ENCODE measurements at regions not wholly inside any gene's neighbourhood (a gene's known extent, or its start where the extent isn't known, plus 50 kb on each side); places are given as distances from the start of the nearest gene placed in this dataset.

GRCh38 chrX:84907324-84907968 lies 96.2 kb upstream of the APOOL start:
- Mint-ChIP-seq H3K4me1 (ENCODE audit: low read depth) (no peaks in the 10 kb centered on the region), H3K36me3 (ENCODE audit: low read depth) (no peaks in the 10 kb centered on the region), H3K9me3 (no peaks in the 10 kb centered on the region), H3K27ac (no peak overlapping the region), H3K4me3 (no peak overlapping the region), H3K27me3 (no peaks in the 10 kb centered on the region)
- ChIA-PET CTCF (no interaction called here), POLR2A (no interaction called here)
- intact Hi-C loops (cut with micrococcal nuclease) = no loop called here
- DNase-seq (no peak), ATAC-seq (no peak)
- TF ChIP-seq CTCF (IDR thresholded peaks at IDR 0.05) = no peak

DNA sequence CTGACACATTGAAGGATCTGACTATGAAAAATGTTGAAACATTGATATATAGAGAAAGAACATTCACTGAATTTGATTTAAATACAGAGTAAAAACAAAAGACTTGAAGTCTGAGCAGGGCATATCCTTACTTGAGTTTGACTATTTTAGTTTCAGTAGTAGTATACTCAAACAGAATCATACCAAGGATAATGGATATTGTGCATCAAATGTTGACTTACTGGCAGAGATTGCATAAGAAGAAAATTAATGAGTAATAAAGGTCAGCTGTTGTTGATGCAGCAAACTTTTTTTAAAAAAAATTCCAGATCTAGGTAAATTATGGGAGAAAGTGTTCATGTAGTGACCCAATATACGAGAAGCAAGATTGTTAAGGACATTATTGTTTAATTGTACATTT lies 94.5 kb upstream of the APOOL start:
- Mint-ChIP-seq H3K4me1 (ENCODE audit: low read depth) (no peaks in the 10 kb centered on the region), H3K36me3 (ENCODE audit: low read depth) (no peaks in the 10 kb centered on the region), H3K4me3 (no peak overlapping the region), H3K27me3 (no peaks in the 10 kb centered on the region), H3K27ac (no peak overlapping the region), H3K9me3 (no peaks in the 10 kb centered on the region)
- no peak for TF ChIP-seq CTCF (IDR thresholded peaks at IDR 0.05)
- DNase-seq = no peak
- POLR2A ChIA-PET = no interaction called here
- no peak for ATAC-seq
- CTCF ChIA-PET = no interaction called here
- intact Hi-C loops (cut with micrococcal nuclease) = no loop called here

DNA sequence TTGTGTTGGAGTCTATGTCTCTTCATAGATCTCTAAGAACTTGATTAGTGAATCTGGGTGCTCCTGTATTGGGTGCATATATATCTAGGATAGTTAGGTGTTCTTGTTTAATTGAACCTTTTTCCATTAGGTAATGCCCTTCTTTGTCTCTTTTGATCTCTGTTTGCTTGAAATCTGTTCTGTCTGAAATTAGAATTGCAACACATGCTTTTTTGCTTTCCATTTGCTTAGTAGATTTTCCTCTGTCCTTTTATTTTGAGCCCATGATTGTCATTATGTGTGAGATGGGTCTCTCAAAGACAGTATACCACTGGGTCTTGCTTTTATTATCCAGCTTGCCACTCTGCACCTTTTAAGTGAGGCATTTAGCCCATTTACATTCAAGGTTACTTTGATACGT lies 79.1 kb upstream of the APOOL start:
- ATAC-seq (no peak), DNase-seq (no peak)
- H3K36me3 Mint-ChIP-seq (ENCODE audit: low read depth) = no peaks in the 10 kb centered on the region
- H3K9me3 Mint-ChIP-seq = peaks cover 1% of the 10 kb centered on the region
- no peaks in the 10 kb centered on the region for H3K4me1 Mint-ChIP-seq (ENCODE audit: low read depth)
- POLR2A ChIA-PET = no interaction called here
- CTCF ChIA-PET = no interaction called here
- intact Hi-C loops (cut with micrococcal nuclease) = no loop called here
- no peak for TF ChIP-seq CTCF (IDR thresholded peaks at IDR 0.05)
- no peak overlapping the region for H3K4me3 Mint-ChIP-seq
- H3K27ac Mint-ChIP-seq = no peak overlapping the region
- no peaks in the 10 kb centered on the region for H3K27me3 Mint-ChIP-seq

GRCh38 chrX:84932814-84933213 lies 70.9 kb upstream of the APOOL start:
- H3K4me3 Mint-ChIP-seq = no peak overlapping the region
- no peak for DNase-seq
- ATAC-seq = no peak
- ChIA-PET POLR2A (no interaction called here), CTCF (no interaction called here)
- H3K27ac Mint-ChIP-seq = no peak overlapping the region
- no peaks in the 10 kb centered on the region for H3K4me1 Mint-ChIP-seq (ENCODE audit: low read depth)
- H3K9me3 Mint-ChIP-seq = no peaks in the 10 kb centered on the region
- no peak for TF ChIP-seq CTCF (IDR thresholded peaks at IDR 0.05)
- intact Hi-C loops (cut with micrococcal nuclease) = no loop called here
- no peaks in the 10 kb centered on the region for H3K36me3 Mint-ChIP-seq (ENCODE audit: low read depth)
- no peaks in the 10 kb centered on the region for H3K27me3 Mint-ChIP-seq

GRCh38 chrX:84933956-84934556 lies 69.6 kb upstream of the APOOL start:
- no peaks in the 10 kb centered on the region for H3K27me3 Mint-ChIP-seq
- ChIA-PET CTCF (no interaction called here), POLR2A (no interaction called here)
- no peaks in the 10 kb centered on the region for H3K4me1 Mint-ChIP-seq (ENCODE audit: low read depth)
- TF ChIP-seq CTCF (IDR thresholded peaks at IDR 0.05) = no peak
- DNase-seq (no peak), ATAC-seq (no peak)
- H3K4me3 Mint-ChIP-seq = no peak overlapping the region
- intact Hi-C loops (cut with micrococcal nuclease) = no loop called here
- H3K27ac Mint-ChIP-seq = no peak overlapping the region
- no peaks in the 10 kb centered on the region for H3K9me3 Mint-ChIP-seq
- no peaks in the 10 kb centered on the region for H3K36me3 Mint-ChIP-seq (ENCODE audit: low read depth)
